Kidney epithelial cell (primary cell): ENCODE measurements at regions not wholly inside any gene's neighbourhood (a gene's known extent, or its start where the extent isn't known, plus 50 kb on each side); places are given as distances from the start of the nearest gene placed in this dataset.

Experiments
- DNase-seq: peaks from one replicate; pipeline ENCODE4 v3.0.0-alpha.2; 2010; ENCODE audit warnings: low read depth
- H3K27me3 ChIP-seq: 2 replicates; pipeline ENCODE4 v1.6.0; 2011; ENCODE audit warnings: low read length; ENCODE audit not compliant: control insufficient read depth, insufficient read depth
- H3K36me3 ChIP-seq: 2 replicates; pipeline ENCODE4 v1.5.1; 2011; ENCODE audit warnings: low read length; ENCODE audit not compliant: control insufficient read depth, insufficient read depth
- H3K4me3 ChIP-seq: 2 replicates; pipeline ENCODE4 v1.5.1; 2011; ENCODE audit warnings: low read depth, mild to moderate bottlenecking, control low read depth, low read length
- TF ChIP-seq, protein P1 (sequence below): IDR thresholded peaks from 2 replicates; pipeline ENCODE4 v1.5.1; 2011; ENCODE audit warnings: mild to moderate bottlenecking, moderate library complexity, low read length, control low read depth, inconsistent platforms; ENCODE audit not compliant: insufficient read depth, poor library complexity, severe bottlenecking

DNA sequence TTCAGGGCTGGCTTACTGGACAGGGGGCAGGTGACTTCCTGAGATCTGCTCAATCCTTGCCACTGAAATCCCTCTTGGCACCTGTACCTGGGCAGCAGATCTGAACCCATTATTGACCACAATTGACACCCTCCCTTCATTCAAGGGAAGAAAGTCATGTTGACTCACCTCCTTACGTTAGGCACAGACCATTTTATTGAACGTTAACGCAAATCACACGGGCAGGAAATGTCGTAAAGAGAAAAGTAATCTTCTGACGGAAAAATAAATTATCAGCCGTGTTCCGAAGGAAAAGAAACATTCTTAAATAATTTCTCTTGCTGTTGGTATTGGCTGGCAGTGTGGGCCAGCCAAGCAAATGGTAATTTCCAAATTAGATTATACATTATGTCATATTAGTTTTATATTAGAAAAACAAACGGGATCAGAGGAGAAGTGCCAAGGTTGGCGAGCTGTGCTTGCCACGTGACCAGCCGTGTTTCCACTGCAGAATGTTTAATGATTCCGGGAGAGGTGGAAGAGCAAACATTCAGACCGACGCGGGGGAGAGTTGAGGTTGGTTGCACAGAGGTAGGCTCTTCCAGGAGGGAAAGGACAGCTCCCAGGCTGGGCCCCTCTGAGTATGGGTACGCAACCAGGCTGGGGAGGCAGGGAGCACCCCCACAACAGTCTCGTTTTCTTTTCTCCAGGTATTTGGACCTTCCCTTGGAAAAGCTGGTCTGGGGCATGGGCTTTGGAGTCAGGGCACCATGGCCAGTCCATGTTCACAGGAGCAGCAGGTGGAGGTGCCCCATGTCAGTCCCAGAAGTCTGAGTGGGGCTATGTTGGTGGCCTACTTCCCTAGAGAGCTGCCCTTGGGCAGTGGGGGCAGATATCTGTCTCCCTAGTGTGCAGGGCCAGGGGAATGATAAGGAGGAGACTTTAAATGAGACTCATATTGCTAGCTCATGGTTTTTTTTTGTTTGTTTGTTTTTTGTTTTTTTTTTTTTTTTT lies 121.1 kb downstream of the FOXD2 start:
- TF ChIP-seq, protein P1, sequence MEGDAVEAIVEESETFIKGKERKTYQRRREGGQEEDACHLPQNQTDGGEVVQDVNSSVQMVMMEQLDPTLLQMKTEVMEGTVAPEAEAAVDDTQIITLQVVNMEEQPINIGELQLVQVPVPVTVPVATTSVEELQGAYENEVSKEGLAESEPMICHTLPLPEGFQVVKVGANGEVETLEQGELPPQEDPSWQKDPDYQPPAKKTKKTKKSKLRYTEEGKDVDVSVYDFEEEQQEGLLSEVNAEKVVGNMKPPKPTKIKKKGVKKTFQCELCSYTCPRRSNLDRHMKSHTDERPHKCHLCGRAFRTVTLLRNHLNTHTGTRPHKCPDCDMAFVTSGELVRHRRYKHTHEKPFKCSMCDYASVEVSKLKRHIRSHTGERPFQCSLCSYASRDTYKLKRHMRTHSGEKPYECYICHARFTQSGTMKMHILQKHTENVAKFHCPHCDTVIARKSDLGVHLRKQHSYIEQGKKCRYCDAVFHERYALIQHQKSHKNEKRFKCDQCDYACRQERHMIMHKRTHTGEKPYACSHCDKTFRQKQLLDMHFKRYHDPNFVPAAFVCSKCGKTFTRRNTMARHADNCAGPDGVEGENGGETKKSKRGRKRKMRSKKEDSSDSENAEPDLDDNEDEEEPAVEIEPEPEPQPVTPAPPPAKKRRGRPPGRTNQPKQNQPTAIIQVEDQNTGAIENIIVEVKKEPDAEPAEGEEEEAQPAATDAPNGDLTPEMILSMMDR, result no peak
- no peak for DNase-seq
- no peak overlapping the region for H3K4me3 ChIP-seq
- peaks cover 4% of the 10 kb centered on the region for H3K27me3 ChIP-seq
- no peaks in the 10 kb centered on the region for H3K36me3 ChIP-seq

- TF ChIP-seq, protein P1, result no peak
- Histone ChIP-seq H3K36me3 (no peaks in the 10 kb centered on the region), H3K27me3 (peaks cover 6% of the 10 kb centered on the region), H3K4me3 (no peak overlapping the region)
- DNase-seq, result no peak
Observed at GRCh38 chr1:47559944-47560695, 122.3 kb downstream of the FOXD2 start.

DNA sequence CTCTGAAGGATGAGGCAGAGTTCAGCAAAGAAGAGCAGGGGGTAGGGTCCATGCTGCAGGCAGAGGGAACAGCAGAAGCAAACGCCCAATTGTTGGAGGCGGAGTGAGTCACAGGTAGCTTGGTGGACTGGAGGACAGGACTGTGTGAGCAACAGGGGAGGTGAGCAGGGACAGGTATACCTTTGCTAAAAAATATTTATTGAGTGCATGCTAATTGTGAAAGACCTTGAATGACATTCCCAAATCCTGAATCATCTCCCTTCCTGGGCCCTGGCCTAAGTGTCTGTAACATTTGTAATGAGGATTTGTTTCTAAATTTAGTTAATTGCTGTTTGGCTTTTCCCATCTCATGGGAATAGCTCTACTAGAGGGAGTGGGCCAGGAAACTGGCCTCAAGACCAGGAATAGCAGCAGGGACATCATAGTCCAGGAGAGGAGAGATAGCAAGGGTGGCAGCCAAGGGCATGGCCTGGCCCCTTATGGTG lies 123.7 kb downstream of the FOXD2 start:
- no peaks in the 10 kb centered on the region for H3K36me3 ChIP-seq
- no peak for DNase-seq
- no peak overlapping the region for H3K4me3 ChIP-seq
- peaks cover 11% of the 10 kb centered on the region for H3K27me3 ChIP-seq
- TF ChIP-seq, protein P1, result no peak

DNA sequence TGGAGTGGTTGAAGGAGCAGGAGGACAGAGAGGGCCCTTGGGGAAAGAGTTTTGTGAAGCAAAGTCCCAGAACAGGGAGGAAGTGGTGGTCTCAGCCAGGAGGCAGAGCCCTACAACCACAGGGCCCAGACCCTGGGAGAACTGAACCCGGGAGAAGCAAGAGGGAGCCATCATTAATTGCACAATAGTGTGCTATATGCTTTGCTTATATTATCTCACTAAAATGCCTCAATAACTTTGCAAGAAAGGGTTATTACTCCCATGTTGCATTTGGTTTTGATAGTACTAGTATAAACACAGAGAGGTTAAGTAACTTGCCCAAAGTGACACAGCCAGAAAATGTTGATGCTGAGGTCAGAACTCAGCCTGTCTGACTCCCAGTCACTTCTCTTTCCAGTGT lies 124.3 kb downstream of the FOXD2 start:
- DNase-seq, result no peak
- Histone ChIP-seq H3K27me3 (peaks cover 11% of the 10 kb centered on the region), H3K4me3 (no peak overlapping the region), H3K36me3 (no peaks in the 10 kb centered on the region)
- TF ChIP-seq, protein P1, result no peak

DNA sequence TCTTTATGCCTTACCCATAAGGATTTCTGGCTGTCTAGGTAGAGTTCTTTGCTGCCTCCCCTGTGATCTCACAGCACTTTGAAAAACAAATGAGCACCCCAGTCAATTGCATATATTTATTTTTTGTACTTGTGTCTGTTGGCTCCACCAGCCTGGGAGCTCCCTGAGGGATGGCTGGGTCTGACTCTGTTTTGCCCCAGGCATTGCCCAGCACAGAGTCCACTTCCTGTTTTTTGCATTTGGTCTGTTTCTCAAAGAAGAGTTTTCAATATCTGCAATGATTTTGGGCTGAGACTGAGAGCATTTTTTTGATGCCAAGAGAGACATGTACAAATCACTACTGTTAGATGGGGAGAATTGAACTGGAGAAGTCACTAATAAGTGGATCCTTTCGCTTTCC lies 125.0 kb downstream of the FOXD2 start:
- H3K36me3 ChIP-seq, result no peaks in the 10 kb centered on the region
- peaks cover 8% of the 10 kb centered on the region for H3K27me3 ChIP-seq
- TF ChIP-seq, protein P1, result no peak
- H3K4me3 ChIP-seq, result no peak overlapping the region
- DNase-seq, result no peak
